Activated CD8-positive, alpha-beta memory T cell treated with anti-CD3 and anti-CD28 coated beads, Interleukin-2, amount 50 U/mL, for 24 hours (primary cell): ENCODE measurements at regions not wholly inside any gene's neighbourhood (a gene's known extent, or its start where the extent isn't known, plus 50 kb on each side); places are given as distances from the start of the nearest gene placed in this dataset.

ENCODE experiments used
- DNase-seq: peaks from one replicate; pipeline ENCODE4 v3.0.0-alpha.2; 2020; ENCODE audit errors: extremely low read depth

- DNase-seq, result no peak
Observed at GRCh38 chr9:110143485-110143884, 64.5 kb downstream of the C9orf152 start.

- DNase-seq, result no peak
Observed at GRCh38 chr9:110143950-110144545, 63.9 kb downstream of the C9orf152 start.

- no peak for DNase-seq
Observed at GRCh38 chr9:110146373-110146772, 61.6 kb downstream of the C9orf152 start.

- peak; percentile 17 for DNase-seq
Observed at GRCh38 chr9:110148384-110148783, 59.6 kb downstream of the C9orf152 start.

- no peak for DNase-seq
Observed at GRCh38 chr9:110148891-110149290, 59.1 kb downstream of the C9orf152 start.
